HG03432 (cell line): ENCODE measurements at regions not wholly inside any gene's neighbourhood (a gene's known extent, or its start where the extent isn't known, plus 50 kb on each side); places are given as distances from the start of the nearest gene placed in this dataset.
"Not testable (repeated sequence)": the region's sequence is repeated elsewhere in the genome, so short reads cannot be mapped to it uniquely, and the experiment has no call there.

ENCODE experiments used
- ATAC-seq: cut with Tn5 transposase; IDR thresholded peaks from one replicate; pipeline ENCODE4 v1.9.1; 2021; ENCODE audit warnings: mild to moderate bottlenecking, moderate library complexity; ENCODE audit not compliant: unreplicated experiment

GRCh38 chr3:69648126-69648525 is 91.1 kb upstream of the MITF start:
- no peak for ATAC-seq

GRCh38 chr3:69647511-69648110 is 91.7 kb upstream of the MITF start:
- no peak for ATAC-seq

GRCh38 chr3:69647081-69647480 is 92.2 kb upstream of the MITF start:
- no peak for ATAC-seq

- ATAC-seq, result no peak
Observed at GRCh38 chr3:69646287-69647067, 92.8 kb upstream of the MITF start.

GRCh38 chr3:69642606-69643005 is 96.7 kb upstream of the MITF start:
- ATAC-seq, result no peak

- ATAC-seq, result no peak
Observed at GRCh38 chr3:69639851-69640250, 99.4 kb upstream of the MITF start.

GRCh38 chr3:69628951-69629350 is 110.3 kb upstream of the MITF start:
- no peak for ATAC-seq

GRCh38 chr3:69613286-69613685 is 126.0 kb upstream of the MITF start:
- ATAC-seq, result no peak

GRCh38 chr3:69612791-69613190 is 126.5 kb upstream of the MITF start:
- ATAC-seq, result no peak

- not testable (repeated sequence) for ATAC-seq
Observed at GRCh38 chr3:69609566-69609965, 129.7 kb upstream of the MITF start.

GRCh38 chr3:69607466-69608305 is 131.6 kb upstream of the MITF start:
- ATAC-seq, result no peak

GRCh38 chr3:69605867-69606266 is 133.4 kb upstream of the MITF start:
- no peak for ATAC-seq

- ATAC-seq, result no peak
Observed at GRCh38 chr3:69604735-69605450, 134.4 kb upstream of the MITF start.

GRCh38 chr3:69602112-69602511 is 137.2 kb upstream of the MITF start:
- ATAC-seq, result no peak

- ATAC-seq, result no peak
Observed at GRCh38 chr3:69594286-69594685, 145.0 kb upstream of the MITF start.

GRCh38 chr3:69591164-69591736 is 148.0 kb upstream of the MITF start:
- ATAC-seq, result no peak

GRCh38 chr3:69590111-69590510 is 149.2 kb upstream of the MITF start:
- no peak for ATAC-seq

- no peak for ATAC-seq
Observed at GRCh38 chr3:69588170-69588569, 151.1 kb upstream of the MITF start.

- no peak for ATAC-seq
Observed at GRCh38 chr3:69585472-69585871, 153.8 kb upstream of the MITF start.

GRCh38 chr3:69582044-69582443 is 157.2 kb upstream of the MITF start:
- no peak for ATAC-seq
